K562 (cell line): ENCODE measurements at regions not wholly inside any gene's neighbourhood (a gene's known extent, or its start where the extent isn't known, plus 50 kb on each side); places are given as distances from the start of the nearest gene placed in this dataset.

ENCODE experiments used
- AFF1 ChIP-seq, 2 experiments: fragments of 450-650 bp; IDR thresholded peaks; 2 replicates each; pipeline ENCODE4 v1.6.1; 2018; ENCODE audit warnings: mild to moderate bottlenecking in 2 of 2, low read depth in 1 of 2; ENCODE audit not compliant: partially characterized antibody in 2 of 2
- ARID2 ChIP-seq: fragments of 450-650 bp; IDR thresholded peaks from 2 replicates; pipeline ENCODE4 v1.6.1; 2017; ENCODE audit warnings: antibody characterized with exemption, mild to moderate bottlenecking
- ARID3A ChIP-seq: IDR thresholded peaks from 2 replicates; pipeline ENCODE4 v1.6.1; 2012; ENCODE audit warnings: low read depth, low read length, improper control_type of control experiment, borderline replicate concordance
- EP400 ChIP-seq: fragments of 450-650 bp; IDR thresholded peaks from 2 replicates; pipeline ENCODE4 v1.6.1; 2017; ENCODE audit warnings: antibody characterized with exemption, mild to moderate bottlenecking, moderate library complexity
- ETS1 ChIP-seq: conservative IDR thresholded peaks from 2 replicates; pipeline ENCODE4 v1.6.1; 2011; ENCODE audit warnings: low read depth, mild to moderate bottlenecking, low read length; ENCODE audit not compliant: control insufficient read depth
- GTF2B ChIP-seq: IDR thresholded peaks from 2 replicates; pipeline ENCODE4 v1.6.1; 2011; ENCODE audit not compliant: insufficient read length; ENCODE audit errors: extremely low read depth
- LEF1 ChIP-seq: fragments of 450-650 bp; IDR thresholded peaks from 2 replicates; pipeline ENCODE4 v1.6.1; 2016; ENCODE audit warnings: mild to moderate bottlenecking
- RFX5 ChIP-seq: IDR thresholded peaks from 2 replicates; pipeline ENCODE4 v1.6.1; 2011; ENCODE audit warnings: low read depth, mild to moderate bottlenecking, improper control_type of control experiment, low read length
- XRCC5 ChIP-seq: fragments of 200-400 bp; formaldehyde crosslinking; IDR thresholded peaks from 2 replicates; pipeline ENCODE4 v1.6.1; 2017; ENCODE audit warnings: low read depth, mild to moderate bottlenecking, low read length
- ZBTB40 ChIP-seq, 2 experiments: fragments of 450-650 bp in 1 of 2; sonication (generic) in 1 of 2; formaldehyde crosslinking in 1 of 2; IDR thresholded peaks; 2 replicates each; pipeline versions ENCODE4 v1.7.1 to v1.9.0; 2016 to 2022; ENCODE audit warnings: inconsistent platforms in 1 of 2, mild to moderate bottlenecking in 1 of 2, missing genetic modification reagents in 1 of 2
- ZNF778 ChIP-seq: fragments of 450-650 bp; formaldehyde crosslinking; IDR thresholded peaks from 2 replicates; pipeline ENCODE4 v1.4.0; 2020; ENCODE audit warnings: mild to moderate bottlenecking, moderate library complexity

- TF ChIP-seq ZBTB40 (IDR thresholded peaks at IDR 0.05), result no peak
- TF ChIP-seq ZBTB40 (CRISPR knock-in tag; IDR thresholded peaks at IDR 0.05), result no peak
- TF ChIP-seq LEF1, result no peak
- no peak for TF ChIP-seq AFF1 (IDR thresholded peaks at IDR 0.05; ENCODE audit: low read depth in 1 of 2, partially characterized antibody in 2 of 2)
- TF ChIP-seq ARID2, result no peak
- TF ChIP-seq XRCC5, result no peak
- no peak for TF ChIP-seq ARID3A
- TF ChIP-seq RFX5, result no peak
- TF ChIP-seq GTF2B, result no peak
- no peak for TF ChIP-seq ETS1
- no peak for TF ChIP-seq ZNF778
- no peak for TF ChIP-seq EP400
Measured at GRCh38 chr4:120554086-120554485, 368.4 kb downstream of the PRDM5 start (continued).
